Endothelial cell of umbilical vein (primary cell): ENCODE measurements at regions not wholly inside any gene's neighbourhood (a gene's known extent, or its start where the extent isn't known, plus 50 kb on each side); places are given as distances from the start of the nearest gene placed in this dataset.

ENCODE experiments used
- BruUV-seq: library from RNA; stranded (reverse); fragments of 400-500 nt; replicated peaks from 2 replicates; lab custom pipeline; 2021; lab: Mats Ljungman, UMichigan
- CTCF ChIA-PET: fragments of 300-600, 350-600 bp; sonication (Branson Sonifier 250); formaldehyde crosslinking; loops from one replicate; lab custom pipeline; 2021; ENCODE audit warnings: antibody characterized with exemption, inconsistent platforms; lab: Charles Lee
- POLR2A ChIA-PET: fragments of 300-600, 350-600 bp; sonication (Branson Sonifier 250); formaldehyde crosslinking; loops from one replicate; lab custom pipeline; 2021; ENCODE audit warnings: antibody characterized with exemption, inconsistent platforms; lab: Charles Lee
- DNase-seq: peaks from one replicate; pipeline ENCODE4 v3.0.0-alpha.2; 2011; ENCODE audit warnings: low read depth, low spot score
- FAIRE-seq: peaks from 2 replicates; lab custom pipeline; 2011; peaks lifted over from hg19 to GRCh38; lab: Jason Lieb, UNC
- H2AFZ ChIP-seq: 2 replicates; pipeline ENCODE4 v1.6.0; 2012; ENCODE audit warnings: low read depth, low read length, control low read depth, inconsistent platforms
- H3K27ac ChIP-seq: 2 replicates; pipeline ENCODE4 v1.5.1; 2011; ENCODE audit warnings: low read depth, mild to moderate bottlenecking, control low read depth, low read length, moderate library complexity; ENCODE audit not compliant: insufficient read depth
- H3K27me3 ChIP-seq, 2 experiments: 2 replicates each; pipeline versions ENCODE4 v1.6.0 to v1.6.1; 2011; ENCODE audit warnings: low read length in 2 of 2, mixed read lengths in 1 of 2; ENCODE audit not compliant: control insufficient read depth in 2 of 2, insufficient read depth in 2 of 2
- H3K36me3 ChIP-seq, 2 experiments: 2 replicates in 1 of 2; 3 replicates in 1 of 2; pipeline ENCODE4 v1.5.1; 2011; ENCODE audit warnings: low read length in 2 of 2, mild to moderate bottlenecking in 1 of 2, moderate library complexity in 1 of 2; ENCODE audit not compliant: control insufficient read depth in 2 of 2, insufficient read depth in 2 of 2; ENCODE audit errors: extremely low read depth in 1 of 2
- H3K4me1 ChIP-seq: 3 replicates; pipeline ENCODE4 v1.5.1; 2011; ENCODE audit warnings: mild to moderate bottlenecking, low read length; ENCODE audit not compliant: control insufficient read depth, insufficient read depth; ENCODE audit errors: extremely low read depth
- H3K4me2 ChIP-seq: 2 replicates; pipeline ENCODE4 v1.6.1; 2011; ENCODE audit warnings: low read length, control low read depth, mixed read lengths; ENCODE audit not compliant: insufficient read depth
- H3K4me3 ChIP-seq, 3 experiments: fragments of 200-600 bp in 1 of 3; sonication (generic), shearing (Covaris generic) in 1 of 3; replicated peaks in 1 of 3; 2 replicates each; pipeline ENCODE4 v1.5.1; 2011 to 2016; ENCODE audit warnings: control low read depth in 3 of 3, low read length in 3 of 3, mild to moderate bottlenecking in 2 of 3, inconsistent platforms in 1 of 3, low read depth in 1 of 3, moderate library complexity in 1 of 3; ENCODE audit not compliant: insufficient read depth in 1 of 3
- H3K79me2 ChIP-seq: 2 replicates; pipeline ENCODE4 v1.6.0; 2012; ENCODE audit warnings: low read length, inconsistent platforms; ENCODE audit not compliant: control insufficient read depth, insufficient read depth
- H3K9ac ChIP-seq: replicated peaks from 2 replicates; pipeline ENCODE3; 2011; ENCODE audit warnings: low read length, control low read depth; ENCODE audit not compliant: insufficient read depth; ENCODE audit errors: extremely low read depth
- H3K9me1 ChIP-seq: replicated peaks from 3 replicates; pipeline ENCODE4 v1.6.0; 2011; ENCODE audit warnings: mild to moderate bottlenecking, low read length; ENCODE audit not compliant: control insufficient read depth, insufficient read depth; ENCODE audit errors: extremely low read depth
- H3K9me3 ChIP-seq: replicated peaks from 2 replicates; pipeline ENCODE4 v1.5.1; 2012; ENCODE audit warnings: low read length, inconsistent platforms; ENCODE audit not compliant: control insufficient read depth, insufficient read depth
- H4K20me1 ChIP-seq: replicated peaks from 2 replicates; pipeline ENCODE3; 2011; ENCODE audit warnings: mild to moderate bottlenecking, low read length; ENCODE audit not compliant: control insufficient read depth, insufficient read depth; ENCODE audit errors: extremely low read depth
- CTCF ChIP-seq, 2 donors: IDR thresholded peaks; 1 replicate in 1 of 2; 2 replicates in 1 of 2; pipeline ENCODE4 v1.5.1; 2011; ENCODE audit warnings: low read length in 2 of 2, mild to moderate bottlenecking in 2 of 2, moderate library complexity in 2 of 2, control low read depth in 1 of 2, inconsistent platforms in 1 of 2, low read depth in 1 of 2; ENCODE audit not compliant: insufficient read depth in 1 of 2; ENCODE audit errors: extremely low read depth in 1 of 2
- EZH2 ChIP-seq: IDR thresholded peaks from 2 replicates; pipeline ENCODE4 v1.6.1; 2012; ENCODE audit warnings: borderline replicate concordance, low read depth, mild to moderate bottlenecking, moderate library complexity, low read length, inconsistent platforms; ENCODE audit not compliant: severe bottlenecking
- FOS ChIP-seq: IDR thresholded peaks from 2 replicates; pipeline ENCODE4 v1.6.1; 2011; ENCODE audit warnings: mild to moderate bottlenecking, low read length, moderate library complexity, borderline replicate concordance; ENCODE audit not compliant: insufficient read depth
- GATA2 ChIP-seq: IDR thresholded peaks from 2 replicates; pipeline ENCODE4 v1.7.0; 2011; ENCODE audit warnings: low read depth, mild to moderate bottlenecking, moderate library complexity, mixed read lengths, low read length; ENCODE audit not compliant: insufficient read length, insufficient read depth
- JUN ChIP-seq: IDR thresholded peaks from 2 replicates; pipeline ENCODE4 v1.6.1; 2011; ENCODE audit warnings: borderline replicate concordance, low read depth; ENCODE audit not compliant: insufficient read length, insufficient read depth
- MAX ChIP-seq: IDR thresholded peaks from 2 replicates; pipeline ENCODE4 v1.6.1; 2011; ENCODE audit not compliant: insufficient read depth, insufficient read length
- MYC ChIP-seq: IDR thresholded peaks from one replicate; pipeline ENCODE4 v1.6.1; 2011; ENCODE audit warnings: mild to moderate bottlenecking, low read depth, low read length
- POLR2A ChIP-seq: IDR thresholded peaks from 2 replicates; pipeline ENCODE4 v1.6.1; 2012; ENCODE audit warnings: low read depth, mild to moderate bottlenecking, control low read depth, low read length
- POLR2AphosphoS5 ChIP-seq: IDR thresholded peaks from 2 replicates; pipeline ENCODE4 v1.6.1; 2012; ENCODE audit warnings: low read depth, mild to moderate bottlenecking, control low read depth, low read length, moderate library complexity; ENCODE audit not compliant: insufficient read depth
- dilution Hi-C: fragments of 300-500 bp; cut with MboI; formaldehyde crosslinking; loops from one replicate; pipeline ENCODE4 v1.15.0; 2019; ENCODE audit warnings: low sequenced_read_pairs; ENCODE audit not compliant: extremely low pct_ligation_motif_present
- intact Hi-C: fragments of 100-400 bp; cut with micrococcal nuclease; formaldehyde crosslinking; loops from one replicate; pipeline ENCODE4 v1.10.0; 2022

DNA sequence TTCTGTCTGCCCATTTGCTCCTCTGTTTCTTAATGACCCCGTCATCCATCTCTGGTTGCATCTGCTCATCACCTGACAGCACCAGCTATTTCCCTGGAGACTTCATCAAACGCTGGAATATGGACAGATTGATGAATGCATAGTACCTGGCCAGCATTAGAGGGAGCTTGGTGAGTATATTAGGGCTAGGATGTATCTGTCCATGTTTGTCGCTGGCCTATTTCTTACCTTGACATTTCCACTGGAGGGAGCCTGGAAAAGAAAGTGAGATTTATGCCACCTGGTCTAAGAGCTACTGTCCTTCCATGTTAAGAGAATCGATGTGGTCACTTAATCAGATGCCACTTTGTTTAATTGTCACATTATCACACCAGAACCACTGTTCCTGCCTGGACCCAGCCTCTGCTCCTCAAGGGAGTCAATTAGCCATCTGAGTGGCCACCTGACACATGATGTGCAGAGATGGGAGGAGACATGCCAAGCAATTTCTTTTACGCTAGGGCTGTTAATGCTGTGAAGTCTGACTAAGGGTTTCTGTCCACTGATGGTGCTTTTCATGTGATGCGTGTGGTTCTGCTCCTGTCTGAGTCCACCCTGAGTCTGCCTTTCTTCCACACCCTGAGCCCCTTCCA lies 75.3 kb upstream of the SFSWAP start:
- DNase-seq (no peak), FAIRE-seq (no peak)
- Histone ChIP-seq H3K4me1 (no peaks in the 10 kb centered on the region), H3K4me2 (no peak overlapping the region), H4K20me1 (no peaks in the 10 kb centered on the region), H3K27me3 (no peaks in the 10 kb centered on the region), H3K4me3 (no peak overlapping the region), H3K79me2 (no peaks in the 10 kb centered on the region), H3K27ac (no peak overlapping the region), H3K9me1 (no peaks in the 10 kb centered on the region), H2AFZ (no peak overlapping the region), H3K9ac (no peak overlapping the region), H3K9me3 (no peaks in the 10 kb centered on the region), H3K36me3 (no peaks in the 10 kb centered on the region)
- intact Hi-C loops, result no loop called here
- no peak for TF ChIP-seq CTCF (IDR thresholded peaks at IDR 0.05; ENCODE audit: extremely low read depth in 1 of 2, insufficient read depth in 1 of 2, low read depth in 1 of 2, low read length in 2 of 2)
- dilution Hi-C loops, result no loop called here
- no TSS peak for BruUV-seq
- ChIA-PET CTCF (no interaction called here), POLR2A (no interaction called here)

DNA sequence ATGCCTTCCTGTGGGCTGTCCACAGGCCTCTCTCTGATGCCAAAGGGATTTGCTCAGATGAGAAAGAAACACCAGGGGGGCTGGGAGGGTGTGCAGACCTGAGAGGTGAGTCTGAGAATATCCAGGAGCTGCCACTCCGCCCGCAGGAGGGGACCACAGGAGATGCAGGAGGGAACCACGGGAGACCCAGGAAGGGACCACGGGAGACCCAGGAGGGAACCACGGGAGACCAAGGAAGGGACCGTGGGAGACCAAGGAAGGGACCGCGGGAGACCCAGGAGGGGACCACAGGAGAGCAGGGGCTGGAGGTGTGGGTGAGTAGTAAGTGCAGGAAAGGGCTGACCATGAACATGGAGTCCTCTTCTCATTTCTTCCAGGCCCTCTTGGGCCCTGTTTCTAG lies 74.6 kb upstream of the SFSWAP start:
- no peak overlapping the region for H3K4me2 ChIP-seq
- dilution Hi-C loops (no loop called here), intact Hi-C loops (no loop called here)
- no TSS peak for BruUV-seq
- no peaks in the 10 kb centered on the region for H3K36me3 ChIP-seq
- no peaks in the 10 kb centered on the region for H3K27me3 ChIP-seq
- no peak for FAIRE-seq
- no peak overlapping the region for H2AFZ ChIP-seq
- no peaks in the 10 kb centered on the region for H4K20me1 ChIP-seq
- H3K79me2 ChIP-seq, result no peaks in the 10 kb centered on the region
- no peak overlapping the region for H3K4me3 ChIP-seq
- no peak overlapping the region for H3K9ac ChIP-seq
- no peaks in the 10 kb centered on the region for H3K9me1 ChIP-seq
- H3K27ac ChIP-seq, result no peak overlapping the region
- DNase-seq, result no peak
- ChIA-PET POLR2A (no interaction called here), CTCF (no interaction called here)
- H3K9me3 ChIP-seq, result no peaks in the 10 kb centered on the region
- H3K4me1 ChIP-seq, result no peaks in the 10 kb centered on the region
- TF ChIP-seq FOS, result no peak
- no peak for TF ChIP-seq GATA2
- no peak for TF ChIP-seq MAX
- TF ChIP-seq JUN, result no peak
- TF ChIP-seq POLR2A, result no peak
- no peak for TF ChIP-seq EZH2
- no peak for TF ChIP-seq CTCF (IDR thresholded peaks at IDR 0.05; ENCODE audit: extremely low read depth in 1 of 2, insufficient read depth in 1 of 2, low read depth in 1 of 2, low read length in 2 of 2)
- no peak for TF ChIP-seq MYC
- TF ChIP-seq POLR2AphosphoS5, result no peak
